Astrocyte (in vitro differentiated cells and primary cell): ENCODE measurements at regions not wholly inside any gene's neighbourhood (a gene's known extent, or its start where the extent isn't known, plus 50 kb on each side); places are given as distances from the start of the nearest gene placed in this dataset.

Source experiments
- EZH2 ChIP-seq: IDR thresholded peaks from 2 replicates; pipeline ENCODE4 v1.6.1; 2012; ENCODE audit warnings: mild to moderate bottlenecking, low read length, inconsistent platforms; ENCODE audit not compliant: insufficient read depth
- TF ChIP-seq, protein P1 (sequence below): IDR thresholded peaks from 2 replicates; pipeline ENCODE4 v1.5.1; 2011; ENCODE audit warnings: low read depth, mild to moderate bottlenecking, inconsistent platforms, low read length, moderate library complexity; ENCODE audit not compliant: insufficient read depth

DNA sequence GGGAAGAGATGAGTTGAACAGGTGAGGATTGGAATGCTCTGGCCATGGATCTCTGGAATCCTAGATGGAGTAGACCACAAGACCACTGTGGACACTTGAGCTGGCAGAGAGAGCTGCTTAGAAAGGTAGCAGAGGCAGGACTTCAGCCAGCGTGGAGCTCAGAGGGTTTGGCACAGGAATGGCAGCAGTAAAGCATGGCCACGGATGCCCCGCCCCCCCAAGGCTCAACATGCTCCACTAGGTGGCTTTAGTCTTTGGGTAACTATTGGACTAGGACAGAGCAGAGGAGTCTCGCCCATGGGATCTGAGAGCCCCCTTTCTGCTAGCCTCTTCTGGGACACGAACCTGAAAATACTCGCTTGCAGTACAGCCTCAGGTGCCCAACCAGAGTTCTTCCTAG, 150.1 kb upstream of the NEIL3 start:
- TF ChIP-seq, protein P1, sequence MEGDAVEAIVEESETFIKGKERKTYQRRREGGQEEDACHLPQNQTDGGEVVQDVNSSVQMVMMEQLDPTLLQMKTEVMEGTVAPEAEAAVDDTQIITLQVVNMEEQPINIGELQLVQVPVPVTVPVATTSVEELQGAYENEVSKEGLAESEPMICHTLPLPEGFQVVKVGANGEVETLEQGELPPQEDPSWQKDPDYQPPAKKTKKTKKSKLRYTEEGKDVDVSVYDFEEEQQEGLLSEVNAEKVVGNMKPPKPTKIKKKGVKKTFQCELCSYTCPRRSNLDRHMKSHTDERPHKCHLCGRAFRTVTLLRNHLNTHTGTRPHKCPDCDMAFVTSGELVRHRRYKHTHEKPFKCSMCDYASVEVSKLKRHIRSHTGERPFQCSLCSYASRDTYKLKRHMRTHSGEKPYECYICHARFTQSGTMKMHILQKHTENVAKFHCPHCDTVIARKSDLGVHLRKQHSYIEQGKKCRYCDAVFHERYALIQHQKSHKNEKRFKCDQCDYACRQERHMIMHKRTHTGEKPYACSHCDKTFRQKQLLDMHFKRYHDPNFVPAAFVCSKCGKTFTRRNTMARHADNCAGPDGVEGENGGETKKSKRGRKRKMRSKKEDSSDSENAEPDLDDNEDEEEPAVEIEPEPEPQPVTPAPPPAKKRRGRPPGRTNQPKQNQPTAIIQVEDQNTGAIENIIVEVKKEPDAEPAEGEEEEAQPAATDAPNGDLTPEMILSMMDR, result no peak
- TF ChIP-seq EZH2, result no peak
